ENCODE measurements at regions not wholly inside any gene's neighbourhood (a gene's known extent, or its start where the extent isn't known, plus 50 kb on each side); places are given as distances from the start of the nearest gene placed in this dataset.

DNA sequence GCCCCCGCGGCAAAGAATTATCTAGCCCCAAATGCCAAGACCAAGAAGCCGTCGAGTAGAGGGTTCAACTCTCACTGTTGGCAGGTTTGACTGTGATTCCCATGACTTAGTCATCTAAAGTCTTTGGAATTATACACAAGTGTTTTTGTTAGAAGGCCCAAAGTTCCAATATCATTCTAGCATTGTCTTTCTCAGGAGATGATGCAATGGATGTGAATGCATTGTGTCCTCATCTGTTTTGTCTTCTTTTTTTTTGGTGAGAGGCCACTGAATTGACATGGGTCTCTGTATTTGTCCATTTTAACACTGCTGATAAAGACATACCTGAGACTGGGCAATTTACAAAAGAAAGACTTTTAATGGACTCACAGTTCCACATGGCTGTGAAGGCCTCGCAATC is 290.5 kb upstream of the ZFP64 start (continued):
- TF ChIP-seq PKNOX1 (IDR thresholded peaks at IDR 0.05), result no peak

DNA sequence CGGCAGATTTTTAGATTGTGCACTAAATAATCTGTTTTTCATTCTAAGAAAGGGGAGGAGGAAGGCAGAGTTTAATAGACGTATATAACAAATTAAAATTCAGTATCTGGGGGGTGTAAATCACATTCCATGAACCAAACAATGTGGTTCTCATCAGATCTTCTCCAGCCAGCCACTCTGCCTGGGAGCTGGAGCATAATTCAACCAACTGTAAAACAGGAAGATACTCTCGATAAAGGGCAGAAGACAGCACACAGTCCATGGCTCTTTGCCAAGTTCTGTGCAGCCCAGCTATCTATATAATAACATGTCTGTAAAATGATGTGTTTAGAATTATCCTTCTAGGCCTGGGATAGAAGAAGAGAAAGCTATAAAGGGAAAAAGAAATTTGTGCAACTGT is 289.9 kb upstream of the ZFP64 start:
- RAD21 ChIA-PET (ENCODE audit: unreplicated experiment), result no interaction called here
- Histone ChIP-seq H4K20me1 (ENCODE audit: control insufficient read depth, insufficient read depth) (no peaks in the 10 kb centered on the region), H3K4me1 (ENCODE audit: control insufficient read depth, insufficient read depth, low read length) (no peaks in the 10 kb centered on the region), H3K9ac (ENCODE audit: control insufficient read depth, insufficient read depth, low read length) (no peak overlapping the region), H3K4me3 (no peak overlapping the region), H2AFZ (ENCODE audit: control insufficient read depth, low read depth, low read length) (no peak overlapping the region), H3K27me3 (replicated peaks in 1 of 2; ENCODE audit: control insufficient read depth in 2 of 2, insufficient read depth in 2 of 2, low read length in 1 of 2) (no peaks in the 10 kb centered on the region), H3K9me3 (replicated peaks; ENCODE audit: control insufficient read depth, insufficient read depth, low read length) (no peaks in the 10 kb centered on the region), H3K4me2 (ENCODE audit: control insufficient read depth, insufficient read depth) (no peak overlapping the region), H3K79me2 (ENCODE audit: control insufficient read depth, insufficient read depth, low read length) (no peaks in the 10 kb centered on the region), H3K27ac (ENCODE audit: control insufficient read depth, insufficient read depth) (no peak overlapping the region), H3K36me3 (ENCODE audit: control insufficient read depth in 2 of 2, insufficient read depth in 2 of 2, low read length in 1 of 2) (no peaks in the 10 kb centered on the region)
- no TSS peak for BruUV-seq (replicated peaks)
- in situ Hi-C loops (cut with MboI), result no loop called here
- DNase-seq (ENCODE audit: low read depth, low spot score) (no peak), FAIRE-seq (no peak), ATAC-seq (no peak)
- TF ChIP-seq NBN (IDR thresholded peaks at IDR 0.05) (no peak), STAT1 (conservative IDR thresholded peaks at IDR 0.05) (no peak)
- WGBS (ENCODE audit: insufficient coverage, insufficient replicate concordance, low lambda C conversion rate, missing lambda C conversion rate), result 32% methylated on average over 3 of the region's 3 CpGs
- CTCF ChIA-PET, result no interaction called here
- SMC1A ChIA-PET (ENCODE audit: uncharacterized antibody, unreplicated experiment), result no interaction called here
- intact Hi-C loops (cut with micrococcal nuclease; ENCODE audit: unreplicated experiment), result no loop called here
- POLR2A ChIA-PET, result no interaction called here

DNA sequence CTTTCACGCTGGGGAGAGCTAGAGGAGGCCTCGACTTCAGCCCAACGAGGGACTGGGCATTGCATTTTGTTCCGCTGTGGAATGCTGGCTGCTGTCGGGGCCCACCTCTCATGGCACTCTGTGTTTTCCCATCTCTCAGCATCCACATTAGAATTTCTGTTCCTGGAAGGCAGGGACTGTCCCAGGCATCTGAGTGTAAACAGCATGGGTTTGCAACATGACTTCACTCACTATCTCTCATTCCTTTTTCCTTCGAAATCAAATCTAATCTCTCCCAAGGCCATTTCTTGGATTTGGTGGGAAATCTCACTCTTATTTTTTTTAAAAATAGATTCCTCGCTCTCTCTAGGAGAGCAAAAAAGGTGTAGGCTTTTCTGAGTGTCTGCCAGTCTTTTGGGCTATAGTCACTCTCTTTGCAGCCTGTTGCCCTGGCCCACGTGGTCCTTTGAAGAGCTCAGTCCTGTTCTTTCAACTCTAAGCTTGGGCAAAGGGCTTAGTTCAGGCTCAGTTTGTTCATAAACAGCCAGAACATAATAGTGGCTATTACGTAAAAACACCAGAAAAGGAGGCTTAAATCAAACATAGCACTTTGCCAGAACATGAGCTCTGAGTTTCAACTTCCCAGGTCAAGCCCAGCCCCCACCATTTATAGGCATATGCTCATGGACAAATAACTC is 284.6 kb upstream of the ZFP64 start:
- Histone ChIP-seq H3K4me1 (ENCODE audit: control insufficient read depth, insufficient read depth, low read length) (no peaks in the 10 kb centered on the region), H4K20me1 (ENCODE audit: control insufficient read depth, insufficient read depth) (no peaks in the 10 kb centered on the region), H3K27ac (ENCODE audit: control insufficient read depth, insufficient read depth) (no peak overlapping the region), H2AFZ (ENCODE audit: control insufficient read depth, low read depth, low read length) (no peak overlapping the region), H3K9ac (ENCODE audit: control insufficient read depth, insufficient read depth, low read length) (no peak overlapping the region), H3K4me3 (no peak overlapping the region), H3K36me3 (ENCODE audit: control insufficient read depth in 2 of 2, insufficient read depth in 2 of 2, low read length in 1 of 2) (no peaks in the 10 kb centered on the region), H3K9me3 (replicated peaks; ENCODE audit: control insufficient read depth, insufficient read depth, low read length) (no peaks in the 10 kb centered on the region), H3K4me2 (ENCODE audit: control insufficient read depth, insufficient read depth) (no peak overlapping the region), H3K27me3 (replicated peaks in 1 of 2; ENCODE audit: control insufficient read depth in 2 of 2, insufficient read depth in 2 of 2, low read length in 1 of 2) (no peaks in the 10 kb centered on the region), H3K79me2 (ENCODE audit: control insufficient read depth, insufficient read depth, low read length) (no peaks in the 10 kb centered on the region)
- RAD21 ChIA-PET (ENCODE audit: unreplicated experiment), result no interaction called here
- 22% methylated on average over 9 of the region's 9 CpGs for WGBS (ENCODE audit: insufficient coverage, insufficient replicate concordance, low lambda C conversion rate, missing lambda C conversion rate)
- in situ Hi-C loops (cut with MboI), result no loop called here
- POLR2A ChIA-PET, result no interaction called here
- intact Hi-C loops (cut with micrococcal nuclease; ENCODE audit: unreplicated experiment), result no loop called here
- ATAC-seq (no peak), FAIRE-seq (no peak), DNase-seq (ENCODE audit: low read depth, low spot score) (no peak)
- SMC1A ChIA-PET (ENCODE audit: uncharacterized antibody, unreplicated experiment), result no interaction called here
- CTCF ChIA-PET, result no interaction called here
- BruUV-seq (replicated peaks), result no TSS peak
- TF ChIP-seq ZNF24 (IDR thresholded peaks at IDR 0.05) (no peak), FOXM1 (IDR thresholded peaks at IDR 0.05; ENCODE audit: low read depth, low read length) (no peak), ASH2L (IDR thresholded peaks at IDR 0.05; ENCODE audit: borderline replicate concordance, low read depth) (no peak), ZNF592 (IDR thresholded peaks at IDR 0.05) (no peak)

Data from GM12878 (cell line).